ENCODE measurements at regions not wholly inside any gene's neighbourhood (a gene's known extent, or its start where the extent isn't known, plus 50 kb on each side); places are given as distances from the start of the nearest gene placed in this dataset.

DNA sequence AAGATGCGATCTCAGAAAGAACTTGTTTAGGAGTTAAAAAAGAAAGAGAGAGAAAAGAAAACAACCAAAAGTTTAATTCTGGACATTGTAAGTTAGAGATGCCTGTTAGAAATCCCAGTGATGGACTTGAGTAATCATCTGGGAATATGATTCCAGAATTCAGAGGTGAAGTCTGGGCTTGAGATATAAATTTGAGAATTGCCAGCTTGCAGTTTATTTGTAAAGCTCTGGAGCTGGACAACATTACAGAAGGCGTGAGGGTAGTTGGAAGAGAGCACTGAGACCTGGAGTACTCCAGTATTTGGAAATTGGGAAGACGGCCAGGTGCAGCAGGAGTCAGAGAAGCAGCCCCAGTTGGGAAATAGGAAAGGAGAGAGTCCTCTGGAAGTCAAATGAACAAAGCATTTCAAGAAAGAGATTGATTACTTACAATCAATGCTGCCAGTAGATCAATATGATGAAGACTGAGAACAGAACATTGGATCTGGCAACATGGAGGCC lies 128.8 kb upstream of the ARHGAP28 start:
- H3K4me1 Mint-ChIP-seq (ENCODE audit: low read depth) = no peaks in the 10 kb centered on the region

GRCh38 chr18:6601241-6601640 lies 128.3 kb upstream of the ARHGAP28 start:
- Mint-ChIP-seq H3K36me3 (ENCODE audit: low read depth) (no peaks in the 10 kb centered on the region), H3K27ac (no peak overlapping the region), H3K9me3 (no peaks in the 10 kb centered on the region), H3K4me3 (no peak overlapping the region), H3K4me1 (ENCODE audit: low read depth) (no peaks in the 10 kb centered on the region), H3K27me3 (no peaks in the 10 kb centered on the region)
- no peak for DNase-seq

More for the DNA sequence above, 128.8 kb upstream of the ARHGAP28 start:
- H3K9me3 Mint-ChIP-seq = no peaks in the 10 kb centered on the region
- no peak overlapping the region for H3K4me3 Mint-ChIP-seq
- DNase-seq = no peak
- no peaks in the 10 kb centered on the region for H3K27me3 Mint-ChIP-seq
- no peak overlapping the region for H3K27ac Mint-ChIP-seq
- no peaks in the 10 kb centered on the region for H3K36me3 Mint-ChIP-seq (ENCODE audit: low read depth)

- no peak overlapping the region for H3K4me3 Mint-ChIP-seq
- H3K4me1 Mint-ChIP-seq (ENCODE audit: low read depth) = no peaks in the 10 kb centered on the region
- no peak for DNase-seq
- no peaks in the 10 kb centered on the region for H3K36me3 Mint-ChIP-seq (ENCODE audit: low read depth)
- H3K27me3 Mint-ChIP-seq = no peaks in the 10 kb centered on the region
- no peak overlapping the region for H3K27ac Mint-ChIP-seq
- no peaks in the 10 kb centered on the region for H3K9me3 Mint-ChIP-seq
Measured at GRCh38 chr18:6602365-6602764, 127.2 kb upstream of the ARHGAP28 start.

- H3K4me1 Mint-ChIP-seq (ENCODE audit: low read depth) = no peaks in the 10 kb centered on the region
- no peak overlapping the region for H3K27ac Mint-ChIP-seq
- no peaks in the 10 kb centered on the region for H3K9me3 Mint-ChIP-seq
- no peaks in the 10 kb centered on the region for H3K36me3 Mint-ChIP-seq (ENCODE audit: low read depth)
- H3K27me3 Mint-ChIP-seq = no peaks in the 10 kb centered on the region
- no peak for DNase-seq
- no peak overlapping the region for H3K4me3 Mint-ChIP-seq
Measured at GRCh38 chr18:6604573-6604941, 125.0 kb upstream of the ARHGAP28 start.

GRCh38 chr18:6605115-6605869 lies 124.2 kb upstream of the ARHGAP28 start:
- no peaks in the 10 kb centered on the region for H3K27me3 Mint-ChIP-seq
- DNase-seq = no peak
- H3K27ac Mint-ChIP-seq = no peak overlapping the region
- H3K9me3 Mint-ChIP-seq = no peaks in the 10 kb centered on the region
- no peaks in the 10 kb centered on the region for H3K36me3 Mint-ChIP-seq (ENCODE audit: low read depth)
- no peak overlapping the region for H3K4me3 Mint-ChIP-seq
- no peaks in the 10 kb centered on the region for H3K4me1 Mint-ChIP-seq (ENCODE audit: low read depth)

GRCh38 chr18:6606411-6607085 lies 123.0 kb upstream of the ARHGAP28 start:
- Mint-ChIP-seq H3K27ac (no peak overlapping the region), H3K9me3 (no peaks in the 10 kb centered on the region), H3K4me1 (ENCODE audit: low read depth) (no peaks in the 10 kb centered on the region), H3K36me3 (ENCODE audit: low read depth) (no peaks in the 10 kb centered on the region), H3K27me3 (no peaks in the 10 kb centered on the region), H3K4me3 (no peak overlapping the region)
- DNase-seq = no peak

DNA sequence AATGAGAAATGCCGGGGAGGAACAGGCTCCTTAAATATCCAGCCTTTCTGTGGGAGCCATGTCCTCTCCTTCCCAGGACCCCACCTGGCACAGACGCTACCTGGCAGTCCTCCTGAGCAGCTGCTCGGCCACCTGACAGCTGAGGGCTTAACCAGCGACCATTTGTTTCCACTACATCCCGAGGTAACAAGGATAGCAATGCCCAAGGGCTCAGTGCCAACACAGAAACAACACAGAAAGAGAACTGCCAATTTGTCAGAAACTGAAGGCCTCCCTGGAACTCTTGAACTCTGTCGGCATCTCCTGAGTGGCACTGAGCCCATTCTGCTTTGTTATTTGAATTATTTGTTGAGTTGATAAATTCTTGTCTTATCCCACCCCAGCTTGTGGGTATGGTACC lies 122.2 kb upstream of the ARHGAP28 start:
- Mint-ChIP-seq H3K27me3 (no peaks in the 10 kb centered on the region), H3K27ac (no peak overlapping the region), H3K4me3 (no peak overlapping the region), H3K4me1 (ENCODE audit: low read depth) (no peaks in the 10 kb centered on the region), H3K36me3 (ENCODE audit: low read depth) (no peaks in the 10 kb centered on the region), H3K9me3 (no peaks in the 10 kb centered on the region)
- DNase-seq = no peak

GRCh38 chr18:6609666-6610264 lies 119.8 kb upstream of the ARHGAP28 start:
- Mint-ChIP-seq H3K4me3 (no peak overlapping the region), H3K27ac (no peak overlapping the region), H3K4me1 (ENCODE audit: low read depth) (no peaks in the 10 kb centered on the region), H3K9me3 (no peaks in the 10 kb centered on the region), H3K27me3 (no peaks in the 10 kb centered on the region), H3K36me3 (ENCODE audit: low read depth) (no peaks in the 10 kb centered on the region)
- no peak for DNase-seq

DNA sequence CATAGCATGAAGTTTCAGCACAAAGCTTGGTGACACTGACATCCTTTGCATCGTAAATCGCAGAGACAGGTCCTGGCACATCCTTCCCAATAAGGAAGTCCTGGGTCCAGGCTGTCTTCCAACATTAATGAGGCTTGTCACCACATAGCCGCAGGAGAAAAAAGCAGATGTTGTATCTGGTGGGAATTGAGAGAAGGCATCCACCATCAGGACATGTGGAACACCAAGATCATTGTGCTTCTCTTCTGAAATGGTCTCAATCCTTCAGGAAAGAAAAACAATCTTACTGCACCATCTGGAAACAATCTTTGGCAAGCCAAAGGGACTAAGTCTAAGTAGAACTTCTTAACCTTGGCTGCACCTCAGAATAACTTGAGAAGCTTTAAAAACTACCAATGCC lies 119.0 kb upstream of the ARHGAP28 start:
- Mint-ChIP-seq H3K27ac (no peak overlapping the region), H3K4me3 (no peak overlapping the region), H3K36me3 (ENCODE audit: low read depth) (no peaks in the 10 kb centered on the region), H3K4me1 (ENCODE audit: low read depth) (no peaks in the 10 kb centered on the region), H3K27me3 (no peaks in the 10 kb centered on the region), H3K9me3 (no peaks in the 10 kb centered on the region)
- DNase-seq = no peak

DNA sequence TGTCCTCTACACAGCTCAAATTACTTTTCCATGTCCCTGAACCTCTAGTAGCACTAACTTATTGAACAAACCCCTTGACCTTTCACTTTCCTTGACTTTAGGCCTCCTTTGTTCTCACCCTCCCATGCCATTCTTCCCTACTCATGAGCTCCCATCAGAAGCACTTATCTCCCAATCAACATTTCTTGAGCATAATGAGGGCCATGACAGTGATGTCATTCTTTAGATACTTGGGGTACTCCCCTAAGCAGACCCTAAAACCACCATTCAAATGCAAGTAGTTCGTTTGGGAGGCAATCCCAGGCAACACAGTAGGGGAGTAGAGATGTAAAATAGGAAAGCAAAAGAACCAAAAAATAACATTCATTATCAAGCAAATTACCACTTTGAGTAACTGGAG lies 115.9 kb upstream of the ARHGAP28 start:
- Mint-ChIP-seq H3K4me3 (no peak overlapping the region), H3K27ac (no peak overlapping the region), H3K27me3 (peaks cover 3% of the 10 kb centered on the region), H3K9me3 (peaks cover 7% of the 10 kb centered on the region), H3K4me1 (ENCODE audit: low read depth) (no peaks in the 10 kb centered on the region), H3K36me3 (ENCODE audit: low read depth) (no peaks in the 10 kb centered on the region)
- no peak for DNase-seq

GRCh38 chr18:6614952-6615351 lies 114.6 kb upstream of the ARHGAP28 start:
- H3K4me3 Mint-ChIP-seq = no peak overlapping the region
- H3K36me3 Mint-ChIP-seq (ENCODE audit: low read depth) = no peaks in the 10 kb centered on the region
- peaks cover 13% of the 10 kb centered on the region for H3K9me3 Mint-ChIP-seq
- no peaks in the 10 kb centered on the region for H3K4me1 Mint-ChIP-seq (ENCODE audit: low read depth)
- peaks cover 3% of the 10 kb centered on the region for H3K27me3 Mint-ChIP-seq
- H3K27ac Mint-ChIP-seq = no peak overlapping the region
- no peak for DNase-seq

- DNase-seq = no peak
- Mint-ChIP-seq H3K27me3 (peaks cover 3% of the 10 kb centered on the region), H3K4me3 (no peak overlapping the region), H3K4me1 (ENCODE audit: low read depth) (no peaks in the 10 kb centered on the region), H3K9me3 (peaks cover 15% of the 10 kb centered on the region), H3K27ac (no peak overlapping the region), H3K36me3 (ENCODE audit: low read depth) (no peaks in the 10 kb centered on the region)
Measured at GRCh38 chr18:6616981-6617380, 112.5 kb upstream of the ARHGAP28 start.

DNA sequence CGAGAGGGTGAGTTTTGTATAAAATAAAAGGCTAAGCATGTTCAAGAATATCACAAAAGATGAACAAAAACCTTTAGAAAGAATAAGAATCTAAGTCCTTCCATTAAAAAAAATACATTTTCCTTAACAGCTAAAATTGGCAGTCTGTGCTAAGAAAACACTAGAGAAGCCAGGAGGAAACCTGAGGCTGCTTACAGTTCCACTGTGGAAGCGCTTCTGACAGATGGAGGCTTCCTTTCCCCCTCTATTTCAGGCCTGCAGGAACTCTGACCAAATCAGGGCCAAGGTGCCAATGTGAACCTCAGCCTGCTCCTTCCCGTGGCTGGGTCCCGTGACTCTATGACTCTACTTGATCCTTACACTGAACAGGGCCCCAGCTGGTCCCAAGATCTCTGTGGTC lies 108.1 kb upstream of the ARHGAP28 start:
- Mint-ChIP-seq H3K27ac (no peak overlapping the region), H3K27me3 (no peaks in the 10 kb centered on the region), H3K36me3 (ENCODE audit: low read depth) (no peaks in the 10 kb centered on the region), H3K4me1 (ENCODE audit: low read depth) (no peaks in the 10 kb centered on the region), H3K9me3 (peaks cover 12% of the 10 kb centered on the region), H3K4me3 (no peak overlapping the region)
- no peak for DNase-seq

GRCh38 chr18:6623278-6623677 lies 106.2 kb upstream of the ARHGAP28 start:
- Mint-ChIP-seq H3K36me3 (ENCODE audit: low read depth) (no peaks in the 10 kb centered on the region), H3K27me3 (no peaks in the 10 kb centered on the region), H3K27ac (no peak overlapping the region), H3K4me1 (ENCODE audit: low read depth) (no peaks in the 10 kb centered on the region), H3K4me3 (no peak overlapping the region), H3K9me3 (peaks cover 11% of the 10 kb centered on the region)
- DNase-seq = no peak

GRCh38 chr18:6624271-6624660 lies 105.2 kb upstream of the ARHGAP28 start:
- H3K4me1 Mint-ChIP-seq (ENCODE audit: low read depth) = no peaks in the 10 kb centered on the region
- H3K36me3 Mint-ChIP-seq (ENCODE audit: low read depth) = no peaks in the 10 kb centered on the region

More at GRCh38 chr18:6624271-6624660, 105.2 kb upstream of the ARHGAP28 start:
- no peak for DNase-seq
- Mint-ChIP-seq H3K9me3 (peaks cover 4% of the 10 kb centered on the region), H3K27me3 (no peaks in the 10 kb centered on the region), H3K27ac (no peak overlapping the region), H3K4me3 (no peak overlapping the region)

Measured in activated T-cell treated with anti-CD3 and anti-CD28 coated beads, Interleukin-2, amount 50 U/mL, for 24 hours (primary cell).